ENCODE measurements at regions not wholly inside any gene's neighbourhood (a gene's known extent, or its start where the extent isn't known, plus 50 kb on each side); places are given as distances from the start of the nearest gene placed in this dataset.

- no peak for TF ChIP-seq CTCF (IDR thresholded peaks at IDR 0.05)
- TF ChIP-seq EZH2 (IDR thresholded peaks at IDR 0.05), result no peak
- TF ChIP-seq EZH2phosphoT487 (IDR thresholded peaks at IDR 0.05), result no peak
Measured at GRCh38 chr2:240295256-240296103, 140.0 kb upstream of the GPC1 start.
